GM20000 (cell line): ENCODE measurements at regions not wholly inside any gene's neighbourhood (a gene's known extent, or its start where the extent isn't known, plus 50 kb on each side); places are given as distances from the start of the nearest gene placed in this dataset.

ENCODE experiments used
- DNase-seq: peaks from one replicate; pipeline ENCODE4 v3.0.0; 2012; ENCODE audit warnings: low spot score
- TF ChIP-seq, protein P1 (sequence below): IDR thresholded peaks from 2 replicates; pipeline ENCODE4 v1.5.1; 2012; ENCODE audit warnings: mild to moderate bottlenecking, control low read depth; ENCODE audit errors: extremely low read depth, missing control alignments

DNA sequence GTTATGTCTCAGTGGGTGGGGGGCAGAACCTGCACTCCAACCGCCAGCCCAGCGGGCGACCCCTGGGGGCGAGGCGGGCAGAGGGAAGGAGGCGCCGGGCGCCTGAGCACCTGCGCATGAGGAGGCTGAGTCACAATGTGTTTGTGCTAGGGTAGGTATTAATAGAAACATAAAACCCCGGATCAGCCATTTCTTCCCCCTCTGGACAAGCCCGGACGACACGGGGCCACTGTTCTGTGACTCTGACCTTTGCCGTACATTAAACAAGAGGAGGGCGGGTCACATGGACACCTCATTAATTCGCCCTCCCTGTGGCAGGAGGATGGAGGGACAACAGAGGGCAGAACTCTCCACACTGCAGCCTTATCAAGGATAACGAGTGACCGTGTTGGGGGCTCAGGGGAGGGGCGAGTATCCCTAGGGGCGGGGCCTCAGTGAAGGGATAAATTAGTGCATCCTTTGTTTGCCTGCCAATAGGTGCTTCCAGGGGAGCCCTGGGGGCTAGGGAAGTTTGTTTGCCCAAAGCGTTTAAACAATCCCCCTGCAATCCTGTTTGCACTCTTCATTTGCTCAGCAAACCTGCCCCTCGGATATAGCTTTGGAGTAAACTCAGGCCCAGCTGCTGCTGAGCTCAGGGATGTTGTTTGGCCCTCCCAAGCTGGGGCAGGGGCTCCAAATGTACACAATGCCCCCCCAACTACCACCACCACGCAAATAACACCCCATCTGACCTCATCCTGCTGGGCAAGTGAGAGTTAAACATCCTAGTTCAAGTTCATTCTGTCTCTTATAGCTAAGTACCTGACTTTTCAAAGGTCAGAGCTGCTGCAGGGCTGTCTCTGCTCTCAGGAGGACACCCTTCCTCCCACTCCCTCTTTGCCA, 171.2 kb upstream of the GLI2 start:
- TF ChIP-seq, protein P1, sequence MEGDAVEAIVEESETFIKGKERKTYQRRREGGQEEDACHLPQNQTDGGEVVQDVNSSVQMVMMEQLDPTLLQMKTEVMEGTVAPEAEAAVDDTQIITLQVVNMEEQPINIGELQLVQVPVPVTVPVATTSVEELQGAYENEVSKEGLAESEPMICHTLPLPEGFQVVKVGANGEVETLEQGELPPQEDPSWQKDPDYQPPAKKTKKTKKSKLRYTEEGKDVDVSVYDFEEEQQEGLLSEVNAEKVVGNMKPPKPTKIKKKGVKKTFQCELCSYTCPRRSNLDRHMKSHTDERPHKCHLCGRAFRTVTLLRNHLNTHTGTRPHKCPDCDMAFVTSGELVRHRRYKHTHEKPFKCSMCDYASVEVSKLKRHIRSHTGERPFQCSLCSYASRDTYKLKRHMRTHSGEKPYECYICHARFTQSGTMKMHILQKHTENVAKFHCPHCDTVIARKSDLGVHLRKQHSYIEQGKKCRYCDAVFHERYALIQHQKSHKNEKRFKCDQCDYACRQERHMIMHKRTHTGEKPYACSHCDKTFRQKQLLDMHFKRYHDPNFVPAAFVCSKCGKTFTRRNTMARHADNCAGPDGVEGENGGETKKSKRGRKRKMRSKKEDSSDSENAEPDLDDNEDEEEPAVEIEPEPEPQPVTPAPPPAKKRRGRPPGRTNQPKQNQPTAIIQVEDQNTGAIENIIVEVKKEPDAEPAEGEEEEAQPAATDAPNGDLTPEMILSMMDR = no peak
- no peak for DNase-seq

DNA sequence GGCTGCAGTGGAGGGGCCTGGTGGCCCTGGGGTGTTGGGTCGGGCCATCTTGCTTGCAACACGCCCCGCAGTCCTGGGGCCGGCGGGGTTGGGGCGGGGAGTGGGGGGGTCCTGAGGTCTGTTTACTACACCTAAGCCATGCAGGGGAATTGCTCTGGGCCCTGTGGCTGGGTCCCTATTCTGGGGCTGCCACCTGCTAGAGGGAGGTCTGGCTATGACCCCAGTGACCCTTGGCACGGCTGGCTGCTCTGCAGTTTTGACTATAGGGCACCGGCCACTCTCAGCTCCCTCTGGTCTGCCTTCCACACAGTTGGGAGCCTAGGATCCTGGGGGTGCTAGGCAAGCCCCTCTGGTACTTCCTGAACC, 170.6 kb upstream of the GLI2 start:
- TF ChIP-seq, protein P1 = no peak

GRCh38 chr2:120565929-120566328, 169.7 kb upstream of the GLI2 start:
- no peak for DNase-seq

More for the DNA sequence above, 170.6 kb upstream of the GLI2 start:
- no peak for DNase-seq

DNA sequence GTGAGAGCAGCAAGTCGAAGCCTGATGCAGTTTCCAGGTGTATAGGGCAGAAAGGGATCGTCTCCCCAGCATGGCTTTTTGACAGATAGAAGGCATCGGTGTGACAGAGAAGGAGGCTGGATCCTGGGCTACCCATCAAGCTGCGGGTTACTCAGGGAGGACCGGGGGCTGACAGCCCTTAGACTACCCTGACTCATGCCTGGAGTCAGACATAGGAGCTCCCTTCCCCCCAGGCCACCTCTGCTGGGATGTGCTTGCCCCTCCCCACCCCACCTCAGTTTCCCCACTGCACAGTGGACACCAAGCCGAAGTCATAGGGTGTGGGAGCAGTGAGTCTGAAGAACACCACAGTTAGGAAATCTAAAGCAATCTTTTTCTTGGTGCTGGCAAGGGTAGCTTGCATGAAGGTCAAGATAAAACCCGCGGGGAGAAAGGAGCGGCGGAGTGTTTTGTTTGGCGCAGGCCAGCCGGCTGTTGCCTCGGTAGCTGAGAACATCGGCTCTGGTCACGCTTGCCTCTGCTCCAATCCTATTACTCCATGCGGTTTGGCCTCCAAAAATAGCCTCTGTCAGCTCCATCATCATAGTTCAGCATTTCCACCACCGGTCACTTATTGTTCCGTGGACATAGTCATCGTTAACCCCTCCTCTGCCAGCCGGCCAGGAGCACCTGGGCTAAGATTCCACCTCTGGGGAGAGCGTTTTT, 169.2 kb upstream of the GLI2 start:
- TF ChIP-seq, protein P1 = no peak
- DNase-seq = no peak

More at GRCh38 chr2:120565929-120566328, 169.7 kb upstream of the GLI2 start:
- TF ChIP-seq, protein P1 = no peak

GRCh38 chr2:120567128-120567527, 168.5 kb upstream of the GLI2 start:
- TF ChIP-seq, protein P1 = no peak
- DNase-seq = no peak

DNA sequence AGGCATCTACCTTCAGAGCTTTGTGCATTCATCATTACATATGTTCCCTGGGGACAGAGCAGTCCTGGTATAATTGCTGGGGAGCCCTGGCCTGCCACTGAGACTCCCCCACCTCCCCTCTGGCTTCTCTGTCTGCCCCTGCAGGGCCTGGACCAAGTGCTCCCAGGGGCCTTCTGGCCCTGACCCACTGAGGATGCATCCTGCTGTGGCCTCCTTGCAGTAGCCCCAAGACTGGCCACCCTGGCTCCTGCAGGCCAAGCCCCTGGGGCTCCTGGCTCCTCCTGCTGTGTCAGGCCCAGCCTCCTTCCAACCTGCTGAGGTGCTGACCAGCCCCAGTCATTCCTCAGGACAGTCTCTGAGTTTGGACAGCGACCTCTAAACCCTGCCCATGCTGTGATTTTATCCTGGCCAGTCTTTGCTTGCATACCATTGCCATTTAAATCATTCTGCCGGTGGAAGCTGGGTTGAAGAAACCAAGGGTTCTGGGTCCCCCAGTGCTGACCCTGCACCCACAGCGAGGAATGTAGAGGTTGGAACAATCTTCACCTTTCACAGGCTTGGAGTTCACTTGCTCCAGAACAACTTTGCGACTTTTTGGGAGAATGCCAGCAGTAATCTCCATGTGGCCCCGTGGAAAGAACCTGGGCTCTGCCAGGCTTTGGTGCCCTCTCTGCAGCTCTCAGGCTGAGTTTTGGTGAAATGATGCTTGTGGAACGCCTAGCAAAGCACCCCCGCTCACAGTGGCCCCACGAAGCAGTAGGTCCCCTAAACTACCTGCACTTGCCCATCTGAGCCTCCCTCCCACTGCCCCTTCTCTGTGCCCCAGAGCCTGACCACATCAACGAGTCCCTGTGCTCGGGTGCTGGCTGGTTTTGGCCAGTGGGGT, 167.3 kb upstream of the GLI2 start:
- TF ChIP-seq, protein P1 = no peak
- no peak for DNase-seq
